Panc1 (cell line): ENCODE measurements at regions not wholly inside any gene's neighbourhood (a gene's known extent, or its start where the extent isn't known, plus 50 kb on each side); places are given as distances from the start of the nearest gene placed in this dataset.
"Not testable (repeated sequence)": the region's sequence is repeated elsewhere in the genome, so short reads cannot be mapped to it uniquely, and the experiment has no call there.

ENCODE experiments used
- ATAC-seq: fragments of 200-7000 bp; cut with Tn5 transposase; 2 replicates; pipeline ENCODE4 v1.9.1; 2020; ENCODE audit warnings: mild to moderate bottlenecking, moderate library complexity
- BruUV-seq: library from RNA; stranded (reverse); fragments of 400-500 nt; replicated peaks from 2 replicates; lab custom pipeline; 2021; lab: Mats Ljungman, UMichigan
- CTCF ChIA-PET: fragments of 300-600 bp; sonication (Branson Sonifier 250); formaldehyde crosslinking; loops from one replicate; lab custom pipeline; 2022; ENCODE audit warnings: antibody characterized with exemption; lab: Charles Lee
- POLR2A ChIA-PET: fragments of 300-600 bp; sonication (Branson Sonifier 250); formaldehyde crosslinking; loops from one replicate; lab custom pipeline; 2022; ENCODE audit warnings: antibody characterized with exemption; lab: Charles Lee
- DNase-seq: peaks from one replicate; pipeline ENCODE4 v3.0.0-alpha.2; 2010; ENCODE audit warnings: low read depth, low spot score
- H3K27ac ChIP-seq: 2 replicates; pipeline ENCODE4 v1.5.1; 2011; ENCODE audit warnings: mild to moderate bottlenecking, low read length, inconsistent platforms
- H3K27me3 ChIP-seq: fragments of 200-500 bp; sonication (Bioruptor generic); 2 replicates; pipeline ENCODE4 v1.6.0; 2014; ENCODE audit warnings: low read length, inconsistent platforms; ENCODE audit not compliant: control insufficient read depth, insufficient read depth
- H3K36me3 ChIP-seq: fragments of 200-500 bp; sonication (Bioruptor generic); 2 replicates; pipeline ENCODE4 v1.5.1; 2014; ENCODE audit warnings: inconsistent platforms, mild to moderate bottlenecking, low read length, moderate library complexity; ENCODE audit not compliant: control insufficient read depth, insufficient read depth
- H3K4me1 ChIP-seq: 2 replicates; pipeline ENCODE4 v1.5.1; 2011; ENCODE audit warnings: inconsistent platforms, mild to moderate bottlenecking, low read length, moderate library complexity; ENCODE audit not compliant: control insufficient read depth, insufficient read depth
- H3K4me3 ChIP-seq, 2 experiments: 2 replicates each; pipeline ENCODE4 v1.5.1; 2011 to 2012; ENCODE audit warnings: low read depth in 2 of 2, low read length in 2 of 2, mild to moderate bottlenecking in 2 of 2, inconsistent platforms in 1 of 2, moderate library complexity in 1 of 2
- H3K9me3 ChIP-seq: fragments of 200-500 bp; sonication (Bioruptor generic); 2 replicates; pipeline ENCODE4 v1.5.1; 2014; ENCODE audit warnings: low read depth, mild to moderate bottlenecking, inconsistent platforms, low read length, moderate library complexity; ENCODE audit not compliant: control insufficient read depth, insufficient read depth
- CTCF ChIP-seq: fragments of 450-650 bp; IDR thresholded peaks from 2 replicates; pipeline ENCODE4 v1.5.1; 2017; ENCODE audit warnings: mild to moderate bottlenecking
- POLR2AphosphoS5 ChIP-seq: IDR thresholded peaks from 2 replicates; pipeline ENCODE4 v1.6.1; 2012; ENCODE audit warnings: mild to moderate bottlenecking, low read depth, low read length, moderate library complexity
- REST ChIP-seq, 2 experiments: IDR thresholded peaks; 2 replicates each; pipeline ENCODE4 v1.6.1; 2011 to 2012; ENCODE audit warnings: low read depth in 2 of 2, control low read depth in 1 of 2, low read length in 1 of 2, mild to moderate bottlenecking in 1 of 2, moderate library complexity in 1 of 2; ENCODE audit not compliant: insufficient read depth in 1 of 2
- SIN3A ChIP-seq: IDR thresholded peaks from 2 replicates; pipeline ENCODE4 v1.6.1; 2012; ENCODE audit warnings: low read depth, mild to moderate bottlenecking, low read length, moderate library complexity, borderline replicate concordance; ENCODE audit not compliant: insufficient read depth
- TCF7L2 ChIP-seq: IDR thresholded peaks from 2 replicates; pipeline ENCODE4 v1.6.1; 2011; ENCODE audit warnings: mild to moderate bottlenecking, low read depth, low read length, inconsistent platforms
- in situ Hi-C: cut with HindIII; loops from 2 replicates; pipeline ENCODE4 v1.10.0; 2016; ENCODE audit warnings: low sequenced_read_pairs, low pct_unique_long_range_greater_than_20kb
- intact Hi-C: fragments of 100-400 bp; cut with micrococcal nuclease; formaldehyde crosslinking; loops from one replicate; pipeline ENCODE4 v1.10.0; 2022; ENCODE audit not compliant: unreplicated experiment

- no peak overlapping the region for H3K4me3 ChIP-seq
- no TSS peak for BruUV-seq
- no peaks in the 10 kb centered on the region for H3K9me3 ChIP-seq
- TF ChIP-seq REST (IDR thresholded peaks at IDR 0.05; ENCODE audit: insufficient read depth in 1 of 2, low read depth in 2 of 2, low read length in 1 of 2) = no peak
- no peak for TF ChIP-seq TCF7L2
- TF ChIP-seq SIN3A = no peak
- TF ChIP-seq POLR2AphosphoS5 = no peak
- TF ChIP-seq CTCF = no peak
- H3K27ac ChIP-seq = no peak overlapping the region
- intact Hi-C loops (no loop called here), in situ Hi-C loops (no loop called here)
- no peaks in the 10 kb centered on the region for H3K27me3 ChIP-seq
- no peaks in the 10 kb centered on the region for H3K4me1 ChIP-seq
- CTCF ChIA-PET = no interaction called here
- DNase-seq (no peak), ATAC-seq (no peak)
- no peaks in the 10 kb centered on the region for H3K36me3 ChIP-seq
- POLR2A ChIA-PET = no interaction called here
Observed at GRCh38 chr1:65650682-65651081, 142.0 kb upstream of the PDE4B start.

- H3K9me3 ChIP-seq, H3K27ac ChIP-seq, BruUV-seq, CTCF ChIA-PET, H3K36me3 ChIP-seq, H3K27me3 ChIP-seq, POLR2A ChIA-PET, DNase-seq, ATAC-seq, H3K4me1 ChIP-seq, in situ Hi-C loops, intact Hi-C loops, H3K4me3 ChIP-seq: not testable (repeated sequence)
Observed at GRCh38 chr1:65654526-65654925, 138.2 kb upstream of the PDE4B start.

- ATAC-seq, in situ Hi-C loops, H3K36me3 ChIP-seq, POLR2A ChIA-PET, DNase-seq, H3K4me1 ChIP-seq, H3K27me3 ChIP-seq, H3K27ac ChIP-seq, CTCF ChIA-PET, H3K9me3 ChIP-seq, H3K4me3 ChIP-seq, intact Hi-C loops, BruUV-seq: not testable (repeated sequence)
Observed at GRCh38 chr1:65657609-65658008, 135.1 kb upstream of the PDE4B start.
